ENCODE measurements at regions not wholly inside any gene's neighbourhood (a gene's known extent, or its start where the extent isn't known, plus 50 kb on each side); places are given as distances from the start of the nearest gene placed in this dataset.

DNA sequence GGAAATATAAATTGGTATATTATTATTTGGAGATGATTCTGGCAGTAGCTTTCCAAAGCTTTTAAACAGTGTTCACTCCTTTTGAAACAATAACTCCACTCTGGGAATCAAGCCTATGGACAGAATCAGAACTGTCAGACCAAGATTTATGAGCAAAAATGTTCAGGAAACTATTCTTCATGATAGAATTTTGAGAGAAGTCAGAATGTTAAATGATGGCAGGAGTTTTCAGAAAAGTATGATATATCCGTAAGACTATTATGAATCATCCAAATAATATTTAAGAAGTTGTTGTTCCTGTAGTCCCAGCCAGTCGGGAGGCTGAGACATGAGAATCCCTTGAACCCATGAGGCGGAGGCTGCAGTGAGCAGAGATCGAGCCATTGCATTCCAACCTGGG is 50.5 kb upstream of the ADGRG2 start:
- intact Hi-C loops (cut with micrococcal nuclease; ENCODE audit: unreplicated experiment) = no loop called here
- peaks cover 48% of the 10 kb centered on the region for H3K4me1 ChIP-seq (ENCODE audit: insufficient read depth, low read length, poor library complexity, severe bottlenecking)
- peak overlapping the region; percentile 65 for H3K27ac ChIP-seq (ENCODE audit: low read depth, low read length, poor library complexity, severe bottlenecking)
- H3K4me3 ChIP-seq (ENCODE audit: low read depth, low read length, poor library complexity, severe bottlenecking) = no peak overlapping the region
- ChIA-PET CTCF (no interaction called here), POLR2A (ENCODE audit: low non-redundant PET) (no interaction called here)
- H3K27me3 ChIP-seq (replicated peaks; ENCODE audit: insufficient read depth, low read depth, low read length, poor library complexity) = no peaks in the 10 kb centered on the region
- no peaks in the 10 kb centered on the region for H3K36me3 ChIP-seq (ENCODE audit: insufficient read depth, low read length, poor library complexity, severe bottlenecking)
- no TSS peak for BruUV-seq (replicated peaks)
- DNase-seq (ENCODE audit: low spot score) = peak; percentile 36
- H3K9me3 ChIP-seq (ENCODE audit: low read depth, low read length, poor library complexity, severe bottlenecking) = peaks cover 7% of the 10 kb centered on the region
- TF ChIP-seq, protein P1, sequence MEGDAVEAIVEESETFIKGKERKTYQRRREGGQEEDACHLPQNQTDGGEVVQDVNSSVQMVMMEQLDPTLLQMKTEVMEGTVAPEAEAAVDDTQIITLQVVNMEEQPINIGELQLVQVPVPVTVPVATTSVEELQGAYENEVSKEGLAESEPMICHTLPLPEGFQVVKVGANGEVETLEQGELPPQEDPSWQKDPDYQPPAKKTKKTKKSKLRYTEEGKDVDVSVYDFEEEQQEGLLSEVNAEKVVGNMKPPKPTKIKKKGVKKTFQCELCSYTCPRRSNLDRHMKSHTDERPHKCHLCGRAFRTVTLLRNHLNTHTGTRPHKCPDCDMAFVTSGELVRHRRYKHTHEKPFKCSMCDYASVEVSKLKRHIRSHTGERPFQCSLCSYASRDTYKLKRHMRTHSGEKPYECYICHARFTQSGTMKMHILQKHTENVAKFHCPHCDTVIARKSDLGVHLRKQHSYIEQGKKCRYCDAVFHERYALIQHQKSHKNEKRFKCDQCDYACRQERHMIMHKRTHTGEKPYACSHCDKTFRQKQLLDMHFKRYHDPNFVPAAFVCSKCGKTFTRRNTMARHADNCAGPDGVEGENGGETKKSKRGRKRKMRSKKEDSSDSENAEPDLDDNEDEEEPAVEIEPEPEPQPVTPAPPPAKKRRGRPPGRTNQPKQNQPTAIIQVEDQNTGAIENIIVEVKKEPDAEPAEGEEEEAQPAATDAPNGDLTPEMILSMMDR (conservative IDR thresholded peaks at IDR 0.05; ENCODE audit: low read depth, low read length) = no peak
- TF ChIP-seq EZH2 (IDR thresholded peaks at IDR 0.05; ENCODE audit: borderline replicate concordance, low read depth, low read length, poor library complexity, severe bottlenecking) = no peak

DNA sequence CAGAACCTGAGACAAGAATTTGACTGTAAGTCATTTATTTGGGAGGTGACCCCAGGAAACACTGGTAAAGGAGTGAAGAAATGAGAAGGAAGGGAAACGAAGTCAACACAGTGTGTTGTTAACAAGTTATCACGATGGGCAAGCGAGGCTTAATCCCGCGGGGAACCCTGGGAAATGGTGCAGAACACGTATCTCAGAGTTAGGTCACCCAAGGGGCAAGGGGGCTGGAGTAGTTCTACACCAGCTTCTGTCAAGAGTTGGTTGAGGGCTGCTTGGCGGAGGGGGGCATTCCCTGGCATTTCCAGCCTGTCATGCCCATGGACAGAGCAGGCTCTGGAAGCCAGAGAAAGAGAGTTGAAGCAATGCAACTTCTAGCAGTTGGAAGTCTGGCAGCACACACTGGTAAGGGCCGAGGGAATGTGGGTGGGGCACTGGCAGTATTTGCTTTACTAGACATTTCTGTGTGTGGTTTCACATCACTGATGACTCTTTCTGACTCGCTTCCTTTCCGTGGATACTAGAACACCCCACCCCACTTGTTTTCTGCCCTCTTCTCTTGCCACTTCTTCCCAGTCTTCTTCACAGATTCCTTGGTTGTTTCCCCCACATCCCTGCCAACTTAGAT is 52.2 kb upstream of the ADGRG2 start:
- TF ChIP-seq, protein P1 (conservative IDR thresholded peaks at IDR 0.05; ENCODE audit: low read depth, low read length) = no peak
- no peak for TF ChIP-seq EZH2 (IDR thresholded peaks at IDR 0.05; ENCODE audit: borderline replicate concordance, low read depth, low read length, poor library complexity, severe bottlenecking)
- peaks cover 64% of the 10 kb centered on the region for H3K4me1 ChIP-seq (ENCODE audit: insufficient read depth, low read length, poor library complexity, severe bottlenecking)
- no peaks in the 10 kb centered on the region for H3K36me3 ChIP-seq (ENCODE audit: insufficient read depth, low read length, poor library complexity, severe bottlenecking)
- H3K27me3 ChIP-seq (replicated peaks; ENCODE audit: insufficient read depth, low read depth, low read length, poor library complexity) = no peaks in the 10 kb centered on the region
- BruUV-seq (replicated peaks) = no TSS peak
- no peaks in the 10 kb centered on the region for H3K9me3 ChIP-seq (ENCODE audit: low read depth, low read length, poor library complexity, severe bottlenecking)
- peak overlapping the region; percentile 96 for H3K27ac ChIP-seq (ENCODE audit: low read depth, low read length, poor library complexity, severe bottlenecking)
- peak; percentile 74 for DNase-seq (ENCODE audit: low spot score)
- intact Hi-C loops (cut with micrococcal nuclease; ENCODE audit: unreplicated experiment) = loop anchor here (5.0 kb wide), 3 partner anchors 53 to 782 kb away; no protein-coding TSS in a partner anchor
- CTCF ChIA-PET = no interaction called here
- POLR2A ChIA-PET (ENCODE audit: low non-redundant PET) = no interaction called here
- no peak overlapping the region for H3K4me3 ChIP-seq (ENCODE audit: low read depth, low read length, poor library complexity, severe bottlenecking)

DNA sequence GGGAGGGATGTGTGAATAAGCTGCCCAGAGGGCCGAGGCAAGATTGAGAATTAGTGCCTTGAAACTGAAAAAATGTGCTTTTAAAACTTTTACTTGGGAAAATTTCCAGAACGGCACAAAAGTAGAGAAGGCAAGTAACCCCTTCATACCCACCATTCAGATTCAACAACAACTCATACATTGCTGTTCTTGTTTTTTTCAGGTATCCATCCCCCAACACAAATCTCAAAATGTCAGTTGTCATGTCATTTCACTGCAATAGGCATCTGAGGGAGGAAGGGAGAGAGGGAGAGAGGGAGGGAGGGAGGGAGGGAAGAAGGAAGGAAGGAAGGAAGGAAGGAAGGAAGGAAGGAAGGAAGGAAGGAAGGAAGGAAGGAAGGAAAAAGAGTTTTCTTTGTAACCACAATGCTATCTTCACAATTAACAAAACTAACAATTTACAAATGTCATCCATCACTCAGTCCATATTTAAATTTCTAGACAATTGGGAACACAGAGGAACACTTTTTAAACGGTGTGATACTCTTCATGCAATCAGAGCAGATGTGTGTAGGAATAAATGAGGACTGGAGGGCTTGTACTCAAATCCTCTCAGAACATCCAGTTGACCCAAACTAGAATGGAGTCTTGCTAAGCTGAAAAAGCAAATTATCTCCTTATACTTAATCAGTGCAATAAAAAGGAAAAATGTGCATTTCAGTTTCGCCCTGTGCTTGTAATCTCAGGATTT is 54.8 kb upstream of the ADGRG2 start:
- peak; percentile 97 for DNase-seq (ENCODE audit: low spot score)
- Histone ChIP-seq H3K36me3 (ENCODE audit: insufficient read depth, low read length, poor library complexity, severe bottlenecking) (no peaks in the 10 kb centered on the region), H3K4me3 (ENCODE audit: low read depth, low read length, poor library complexity, severe bottlenecking) (peak overlapping the region; percentile 9), H3K27ac (ENCODE audit: low read depth, low read length, poor library complexity, severe bottlenecking) (peak overlapping the region; percentile 96), H3K27me3 (replicated peaks; ENCODE audit: insufficient read depth, low read depth, low read length, poor library complexity) (no peaks in the 10 kb centered on the region), H3K4me1 (ENCODE audit: insufficient read depth, low read length, poor library complexity, severe bottlenecking) (peaks cover 75% of the 10 kb centered on the region), H3K9me3 (ENCODE audit: low read depth, low read length, poor library complexity, severe bottlenecking) (no peaks in the 10 kb centered on the region)
- intact Hi-C loops (cut with micrococcal nuclease; ENCODE audit: unreplicated experiment) = loop anchor here (1.0 to 5.0 kb wide), 8 partner anchors 50 to 785 kb away; no protein-coding TSS in a partner anchor
- ChIA-PET CTCF (interaction anchor here (0.6 to 2.5 kb wide), 4 partner anchors 137 to 245 kb away, joined by 3 to 15 read pairs (median 4); no protein-coding TSS in a partner anchor), POLR2A (ENCODE audit: low non-redundant PET) (interaction anchor here (0.6 to 0.7 kb wide), 2 partner anchors 71 to 291 kb away, joined by 3 to 9 read pairs; no protein-coding TSS in a partner anchor)
- no peak for TF ChIP-seq EZH2 (IDR thresholded peaks at IDR 0.05; ENCODE audit: borderline replicate concordance, low read depth, low read length, poor library complexity, severe bottlenecking)
- TF ChIP-seq, protein P1 (conservative IDR thresholded peaks at IDR 0.05; ENCODE audit: low read depth, low read length) = no peak
- no TSS peak for BruUV-seq (replicated peaks)

Measured in A673 (cell line).